Tibial nerve (tissue), 4 donors: ENCODE measurements at regions not wholly inside any gene's neighbourhood (a gene's known extent, or its start where the extent isn't known, plus 50 kb on each side); places are given as distances from the start of the nearest gene placed in this dataset.

Source experiments
- CTCF ChIP-seq, 5 experiments: fragments of 200-600 bp in 3 of 5; fragments of 450-650 bp in 2 of 5; sonication (generic) in 3 of 5; IDR thresholded peaks; one replicate each; pipeline ENCODE4 v1.5.1; 2016 to 2019; ENCODE audit warnings: antibody characterized with exemption in 5 of 5, mild to moderate bottlenecking in 3 of 5, moderate library complexity in 2 of 5
- EP300 ChIP-seq, 2 donors: sonication (generic); formaldehyde crosslinking; IDR thresholded peaks; one replicate each; pipeline ENCODE4 v1.6.1; 2017; ENCODE audit warnings: antibody characterized with exemption in 2 of 2, mild to moderate bottlenecking in 1 of 2
- POLR2A ChIP-seq, 2 donors: fragments of 450-650 bp; IDR thresholded peaks; one replicate each; pipeline ENCODE4 v1.6.1; 2017; ENCODE audit warnings: antibody characterized with exemption in 2 of 2, mild to moderate bottlenecking in 2 of 2, moderate library complexity in 2 of 2

- TF ChIP-seq CTCF (IDR thresholded peaks at IDR 0.05) = no peak
- TF ChIP-seq POLR2A (IDR thresholded peaks at IDR 0.05) = no peak
- TF ChIP-seq EP300 (IDR thresholded peaks at IDR 0.05) = no peak
Observed at GRCh38 chr3:176055836-176056235, 1141.4 kb downstream of the TBL1XR1 start.
